Mesothelial cell of epicardium (in vitro differentiated cells): ENCODE measurements at regions not wholly inside any gene's neighbourhood (a gene's known extent, or its start where the extent isn't known, plus 50 kb on each side); places are given as distances from the start of the nearest gene placed in this dataset.

Experiments
- DNase-seq, 2 experiments: peaks; one replicate each; pipeline ENCODE4 v3.0.0; 2021; ENCODE audit warnings: low spot score in 2 of 2; ENCODE audit not compliant: unreplicated experiment in 2 of 2
- H3K27ac Mint-ChIP-seq: 2 replicates; pipeline ENCODE4 v1.8.0; 2021; ENCODE audit warnings: mixed read lengths
- H3K27me3 Mint-ChIP-seq: 2 replicates; pipeline ENCODE4 v1.8.0; 2021; ENCODE audit warnings: low read depth, mixed read lengths
- H3K36me3 Mint-ChIP-seq: 2 replicates; pipeline ENCODE4 v1.8.0; 2021; ENCODE audit warnings: mixed read lengths
- H3K4me1 Mint-ChIP-seq: 2 replicates; pipeline ENCODE4 v1.8.0; 2021; ENCODE audit warnings: mixed read lengths
- H3K4me3 Mint-ChIP-seq: 2 replicates; pipeline ENCODE4 v1.8.0; 2021; ENCODE audit warnings: mild to moderate bottlenecking, moderate library complexity, mixed read lengths
- H3K9me3 Mint-ChIP-seq: 2 replicates; pipeline ENCODE4 v1.8.0; 2021; ENCODE audit warnings: mixed read lengths
- CTCF ChIP-seq: fragments of 200-600 bp; sonication (generic); IDR thresholded peaks from one replicate; pipeline ENCODE4 v1.5.0; 2021; ENCODE audit warnings: antibody characterized with exemption; ENCODE audit not compliant: unreplicated experiment

DNA sequence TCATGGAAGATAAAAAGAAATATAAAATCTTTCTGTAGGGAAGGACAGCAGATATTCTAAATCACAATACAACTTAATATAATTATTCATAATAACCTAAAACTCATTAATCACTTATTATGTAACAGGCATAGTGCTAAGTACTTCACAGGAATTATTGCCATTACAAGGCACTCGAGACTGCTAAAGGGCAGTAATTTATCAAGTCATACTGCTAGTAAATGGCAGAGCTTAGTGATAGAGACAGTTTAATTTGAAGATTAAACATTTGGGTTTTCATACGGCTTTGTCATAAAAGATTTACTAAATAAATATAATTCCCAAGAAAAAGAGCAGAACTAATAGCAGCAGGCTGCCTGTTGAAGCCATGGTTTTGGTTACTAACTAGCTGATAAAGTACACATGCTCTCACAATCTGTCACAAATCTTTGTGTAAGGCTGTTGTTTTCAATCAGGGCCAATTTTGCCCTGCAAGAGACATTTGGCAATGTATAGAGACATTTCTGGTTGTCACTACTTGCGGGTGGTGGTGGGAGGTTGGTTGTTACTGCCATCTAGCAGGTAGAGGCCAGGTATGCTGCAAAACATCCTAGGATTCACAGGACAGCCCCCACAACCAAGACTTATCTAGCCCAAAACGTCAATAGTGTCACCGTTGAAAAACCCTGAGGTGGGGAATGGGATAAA, 233.3 kb upstream of the CACNA2D1 start:
- Mint-ChIP-seq H3K4me1 (peaks cover 2% of the 10 kb centered on the region), H3K36me3 (no peaks in the 10 kb centered on the region), H3K9me3 (no peaks in the 10 kb centered on the region), H3K27ac (no peak overlapping the region), H3K27me3 (no peaks in the 10 kb centered on the region), H3K4me3 (no peak overlapping the region)
- TF ChIP-seq CTCF: no peak
- no peak for DNase-seq

DNA sequence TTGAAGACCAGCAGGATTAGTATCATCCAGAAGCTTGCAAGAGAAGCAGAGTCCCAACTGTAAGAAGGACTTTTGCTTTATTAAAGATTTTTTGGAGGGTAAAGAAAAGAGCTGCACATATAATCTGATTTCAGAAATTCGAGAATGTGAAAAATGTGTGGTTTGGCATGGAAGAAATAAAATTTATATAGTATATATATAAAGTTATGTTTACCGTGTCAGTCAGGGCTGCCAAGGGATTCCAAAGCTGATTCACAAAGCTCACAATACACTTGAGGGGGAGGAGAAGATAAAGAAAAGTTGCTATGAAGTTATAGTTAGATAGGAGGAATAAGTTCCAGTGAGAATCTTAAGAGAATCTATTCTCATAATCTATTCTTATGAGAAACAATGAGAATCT, 231.8 kb upstream of the CACNA2D1 start:
- Mint-ChIP-seq H3K4me3 (no peak overlapping the region), H3K4me1 (peaks cover 2% of the 10 kb centered on the region), H3K36me3 (no peaks in the 10 kb centered on the region), H3K27ac (no peak overlapping the region), H3K27me3 (no peaks in the 10 kb centered on the region), H3K9me3 (no peaks in the 10 kb centered on the region)
- no peak for TF ChIP-seq CTCF
- DNase-seq: no peak

- Mint-ChIP-seq H3K4me3 (no peak overlapping the region), H3K9me3 (no peaks in the 10 kb centered on the region), H3K4me1 (peaks cover 2% of the 10 kb centered on the region), H3K27ac (no peak overlapping the region), H3K36me3 (no peaks in the 10 kb centered on the region), H3K27me3 (no peaks in the 10 kb centered on the region)
- DNase-seq: no peak
- TF ChIP-seq CTCF: no peak
These were observed 230.7 kb upstream of the CACNA2D1 start for GRCh38 chr7:82674268-82674667.

DNA sequence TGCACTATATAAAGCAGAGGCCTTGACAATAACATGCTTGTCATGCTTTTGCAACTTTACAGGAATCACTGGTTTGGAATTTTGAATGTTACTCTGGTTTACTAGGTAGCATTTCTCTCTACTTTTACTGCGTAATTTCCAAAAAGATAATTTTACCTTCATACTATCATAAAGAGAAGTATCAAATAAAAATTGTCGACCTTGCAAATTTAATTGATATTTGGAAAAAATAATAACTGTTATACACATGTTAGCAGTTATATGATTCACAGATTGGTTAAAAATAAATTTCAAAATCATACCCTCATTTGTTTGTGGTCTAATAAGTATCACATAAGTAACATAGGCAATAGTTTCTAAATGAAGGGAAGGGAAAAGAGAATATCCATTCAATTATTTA, 228.5 kb upstream of the CACNA2D1 start:
- Mint-ChIP-seq H3K4me3 (no peak overlapping the region), H3K4me1 (peaks cover under 1% of the 10 kb centered on the region), H3K36me3 (no peaks in the 10 kb centered on the region), H3K27ac (no peak overlapping the region), H3K9me3 (no peaks in the 10 kb centered on the region), H3K27me3 (no peaks in the 10 kb centered on the region)
- no peak for DNase-seq
- TF ChIP-seq CTCF: no peak

GRCh38 chr7:82669141-82669540, 225.6 kb upstream of the CACNA2D1 start:
- Mint-ChIP-seq H3K4me3 (no peak overlapping the region), H3K27me3 (no peaks in the 10 kb centered on the region), H3K9me3 (no peaks in the 10 kb centered on the region), H3K36me3 (no peaks in the 10 kb centered on the region), H3K27ac (no peak overlapping the region), H3K4me1 (no peaks in the 10 kb centered on the region)
- no peak for DNase-seq
- no peak for TF ChIP-seq CTCF

- no peaks in the 10 kb centered on the region for H3K4me1 Mint-ChIP-seq
- H3K27me3 Mint-ChIP-seq: no peaks in the 10 kb centered on the region
- H3K36me3 Mint-ChIP-seq: no peaks in the 10 kb centered on the region
- no peaks in the 10 kb centered on the region for H3K9me3 Mint-ChIP-seq
- no peak overlapping the region for H3K4me3 Mint-ChIP-seq
- no peak for DNase-seq
- H3K27ac Mint-ChIP-seq: no peak overlapping the region
- TF ChIP-seq CTCF: no peak
These were observed 225.1 kb upstream of the CACNA2D1 start for GRCh38 chr7:82668676-82669075.
